ENCODE measurements at regions not wholly inside any gene's neighbourhood (a gene's known extent, or its start where the extent isn't known, plus 50 kb on each side); places are given as distances from the start of the nearest gene placed in this dataset.
"Not testable (repeated sequence)": the region's sequence is repeated elsewhere in the genome, so short reads cannot be mapped to it uniquely, and the experiment has no call there.

DNA sequence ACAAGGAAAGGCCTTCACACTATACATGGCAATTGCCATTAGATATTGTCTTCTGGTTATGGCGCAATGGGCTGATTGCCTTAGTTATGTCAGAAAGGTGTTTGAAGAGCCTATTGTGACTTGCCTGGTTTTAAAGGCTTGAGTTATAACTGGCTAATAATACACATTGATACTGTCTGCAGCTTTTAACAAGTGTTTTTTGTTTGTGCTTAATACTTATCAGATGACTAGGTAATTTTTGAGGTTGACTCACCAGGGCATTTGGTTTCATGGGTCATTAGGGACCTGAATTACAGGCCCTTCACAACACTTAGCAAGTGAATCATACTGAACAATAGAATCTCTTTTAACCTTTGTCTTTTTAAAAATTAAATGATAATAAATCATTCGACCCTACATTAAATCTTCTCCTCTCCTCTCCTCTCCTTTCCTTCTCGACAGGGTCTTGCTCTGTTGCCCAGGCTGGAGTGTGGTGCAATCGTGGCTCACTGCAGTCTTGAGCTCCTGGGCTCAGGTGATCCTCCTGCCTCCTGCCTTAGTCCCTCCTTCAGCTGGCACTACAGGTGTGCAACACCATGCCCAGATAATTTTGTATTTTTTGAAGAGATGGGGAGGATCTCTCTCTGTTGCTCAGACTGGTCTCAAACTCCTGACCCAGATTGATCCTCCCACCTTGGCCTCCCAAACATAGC, 196.3 kb downstream of the JCAD start:
- H3K27me3 ChIP-seq (ENCODE audit: control insufficient read depth, insufficient read depth, low read length) = no peaks in the 10 kb centered on the region
- no peaks in the 10 kb centered on the region for H3K9me3 ChIP-seq (ENCODE audit: control insufficient read depth, insufficient read depth, low read length)
- no peak for DNase-seq (ENCODE audit: low read depth, low spot score)
- ChIA-PET POLR2A (no interaction called here), CTCF (no interaction called here)
- no peak overlapping the region for H3K27ac ChIP-seq (ENCODE audit: low read depth, low read length)
- TF ChIP-seq, protein P1, sequence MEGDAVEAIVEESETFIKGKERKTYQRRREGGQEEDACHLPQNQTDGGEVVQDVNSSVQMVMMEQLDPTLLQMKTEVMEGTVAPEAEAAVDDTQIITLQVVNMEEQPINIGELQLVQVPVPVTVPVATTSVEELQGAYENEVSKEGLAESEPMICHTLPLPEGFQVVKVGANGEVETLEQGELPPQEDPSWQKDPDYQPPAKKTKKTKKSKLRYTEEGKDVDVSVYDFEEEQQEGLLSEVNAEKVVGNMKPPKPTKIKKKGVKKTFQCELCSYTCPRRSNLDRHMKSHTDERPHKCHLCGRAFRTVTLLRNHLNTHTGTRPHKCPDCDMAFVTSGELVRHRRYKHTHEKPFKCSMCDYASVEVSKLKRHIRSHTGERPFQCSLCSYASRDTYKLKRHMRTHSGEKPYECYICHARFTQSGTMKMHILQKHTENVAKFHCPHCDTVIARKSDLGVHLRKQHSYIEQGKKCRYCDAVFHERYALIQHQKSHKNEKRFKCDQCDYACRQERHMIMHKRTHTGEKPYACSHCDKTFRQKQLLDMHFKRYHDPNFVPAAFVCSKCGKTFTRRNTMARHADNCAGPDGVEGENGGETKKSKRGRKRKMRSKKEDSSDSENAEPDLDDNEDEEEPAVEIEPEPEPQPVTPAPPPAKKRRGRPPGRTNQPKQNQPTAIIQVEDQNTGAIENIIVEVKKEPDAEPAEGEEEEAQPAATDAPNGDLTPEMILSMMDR (IDR thresholded peaks at IDR 0.05; ENCODE audit: low read depth, low read length) = no peak
- H3K4me3 ChIP-seq (ENCODE audit: low read depth, low read length) = no peak overlapping the region

DNA sequence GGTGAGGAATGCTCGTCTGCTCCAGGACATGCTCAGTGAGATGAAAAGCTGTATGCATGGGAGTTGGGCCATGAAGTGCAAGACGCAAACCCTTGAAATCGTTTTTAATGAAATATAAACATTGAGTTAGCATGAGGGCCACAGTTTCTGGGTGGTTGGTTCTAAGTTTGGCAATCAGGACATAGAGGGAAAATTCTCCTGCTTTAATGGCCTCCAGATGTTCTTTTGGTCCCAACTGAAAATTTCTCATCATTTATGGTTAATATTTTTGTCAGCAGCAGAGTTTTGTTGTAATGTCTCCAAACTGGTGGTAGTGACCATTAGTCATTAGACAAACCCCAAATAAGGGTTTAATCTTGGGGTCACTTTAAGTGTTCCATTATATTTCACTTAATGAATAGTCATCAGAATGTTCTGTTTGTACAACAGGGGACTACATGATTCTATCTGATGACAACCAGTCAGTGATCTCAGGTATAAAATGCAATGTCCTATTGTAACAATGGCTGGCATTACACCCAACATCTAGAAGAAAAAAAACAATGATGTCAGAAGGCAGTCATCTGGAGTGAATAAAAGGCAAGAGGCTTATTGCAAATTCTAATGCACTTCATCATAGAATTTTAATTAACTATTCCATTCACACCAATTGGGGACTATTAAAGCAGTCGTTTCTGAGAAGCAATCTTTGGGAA, 197.4 kb downstream of the JCAD start:
- H3K27me3 ChIP-seq (ENCODE audit: control insufficient read depth, insufficient read depth, low read length) = no peaks in the 10 kb centered on the region
- H3K4me3 ChIP-seq (ENCODE audit: low read depth, low read length) = no peak overlapping the region
- CTCF ChIA-PET = no interaction called here
- TF ChIP-seq, protein P1 (IDR thresholded peaks at IDR 0.05; ENCODE audit: low read depth, low read length) = no peak
- no peak overlapping the region for H3K27ac ChIP-seq (ENCODE audit: low read depth, low read length)
- POLR2A ChIA-PET = no interaction called here
- no peak for DNase-seq (ENCODE audit: low read depth, low spot score)
- H3K9me3 ChIP-seq (ENCODE audit: control insufficient read depth, insufficient read depth, low read length) = no peaks in the 10 kb centered on the region

DNA sequence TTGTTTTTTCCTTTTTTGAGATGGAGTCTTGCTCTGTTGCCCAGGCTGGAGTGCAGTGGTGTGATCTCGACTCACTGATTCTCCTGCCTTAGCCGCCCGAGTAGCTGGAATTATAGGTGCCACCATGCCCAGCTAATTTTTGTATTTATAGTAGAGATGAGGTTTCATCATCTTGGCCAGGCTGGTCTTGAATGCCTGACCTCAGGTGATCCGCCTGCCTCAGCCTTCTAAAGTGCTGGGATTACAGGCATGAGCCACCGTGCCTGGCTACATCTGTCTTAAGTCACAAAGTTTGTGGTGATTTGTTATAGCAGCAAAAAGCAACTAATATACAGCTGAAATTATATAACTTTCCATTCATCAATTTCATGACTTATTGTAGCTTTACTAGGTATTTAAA, 198.2 kb downstream of the JCAD start:
- H3K27me3 ChIP-seq (ENCODE audit: control insufficient read depth, insufficient read depth, low read length); H3K27ac ChIP-seq (ENCODE audit: low read depth, low read length); H3K9me3 ChIP-seq (ENCODE audit: control insufficient read depth, insufficient read depth, low read length); H3K4me3 ChIP-seq (ENCODE audit: low read depth, low read length); POLR2A ChIA-PET; DNase-seq (ENCODE audit: low read depth, low spot score): not testable (repeated sequence)
- CTCF ChIA-PET = interaction anchor here (1.4 kb wide), 1 partner anchor 12 kb away, joined by 5 read pairs; no protein-coding TSS in a partner anchor

DNA sequence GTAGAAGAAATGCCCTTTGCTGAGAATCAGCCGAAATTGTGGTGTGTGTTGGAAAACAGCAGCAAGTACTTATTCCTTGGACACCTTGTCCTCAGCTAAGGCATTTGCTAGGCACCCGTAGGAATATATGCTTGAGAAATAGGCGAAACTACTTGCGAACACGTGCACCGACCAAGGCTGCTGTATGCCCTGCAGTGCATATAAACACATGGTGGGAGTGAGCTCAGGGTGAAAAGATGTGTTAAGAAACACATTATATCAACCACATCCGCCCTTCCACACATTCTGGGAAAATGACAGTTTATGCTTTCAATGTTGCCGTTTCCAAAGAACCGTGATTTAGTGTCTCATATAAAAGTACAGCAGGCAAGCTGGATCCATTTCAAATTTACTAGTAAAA, 199.2 kb downstream of the JCAD start:
- CTCF ChIA-PET = interaction anchor here (0.6 to 1.4 kb wide), 3 partner anchors 11 to 168 kb away, joined by 3 to 5 read pairs (median 3); no protein-coding TSS in a partner anchor
- POLR2A ChIA-PET = no interaction called here
- Histone ChIP-seq H3K9me3 (ENCODE audit: control insufficient read depth, insufficient read depth, low read length) (no peaks in the 10 kb centered on the region), H3K27me3 (ENCODE audit: control insufficient read depth, insufficient read depth, low read length) (no peaks in the 10 kb centered on the region), H3K4me3 (ENCODE audit: low read depth, low read length) (no peak overlapping the region), H3K27ac (ENCODE audit: low read depth, low read length) (no peak overlapping the region)
- TF ChIP-seq, protein P1 (IDR thresholded peaks at IDR 0.05; ENCODE audit: low read depth, low read length) = no peak
- no peak for DNase-seq (ENCODE audit: low read depth, low spot score)

DNA sequence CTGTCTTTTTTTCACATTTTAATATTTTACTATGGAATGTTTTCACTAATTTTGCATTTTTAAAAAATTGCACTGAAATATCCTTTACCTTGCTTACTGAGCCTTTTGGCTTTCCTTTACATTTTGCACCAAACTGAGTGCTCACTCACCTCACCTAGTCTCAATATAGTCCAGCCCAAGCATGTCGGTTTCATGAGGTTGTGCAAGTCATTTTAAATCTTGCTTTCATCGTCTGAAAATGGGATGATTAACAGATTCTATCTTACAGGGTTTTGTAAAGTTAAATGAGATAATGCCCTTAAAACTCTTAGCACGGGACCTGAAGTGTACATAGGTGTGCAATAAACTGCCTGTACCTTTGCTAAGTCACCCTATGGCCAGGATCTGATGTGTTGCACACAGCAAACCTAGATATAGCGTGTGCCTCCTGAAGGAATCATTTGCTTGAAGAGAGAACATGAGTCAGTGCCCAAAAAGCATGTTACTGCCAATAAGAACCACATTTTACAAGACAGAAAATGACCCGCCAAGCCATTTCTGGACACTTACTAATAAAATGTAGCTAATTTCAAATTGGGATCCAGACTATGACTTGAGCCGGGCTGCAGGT, 199.8 kb downstream of the JCAD start:
- POLR2A ChIA-PET = no interaction called here
- H3K27ac ChIP-seq (ENCODE audit: low read depth, low read length) = no peak overlapping the region
- CTCF ChIA-PET = interaction anchor here (0.6 to 1.4 kb wide), 3 partner anchors 10 to 168 kb away, joined by 3 to 5 read pairs (median 3); no protein-coding TSS in a partner anchor

More for the DNA sequence above, 199.8 kb downstream of the JCAD start:
- H3K27me3 ChIP-seq (ENCODE audit: control insufficient read depth, insufficient read depth, low read length) = no peaks in the 10 kb centered on the region
- H3K4me3 ChIP-seq (ENCODE audit: low read depth, low read length) = no peak overlapping the region
- TF ChIP-seq, protein P1 (IDR thresholded peaks at IDR 0.05; ENCODE audit: low read depth, low read length) = no peak
- H3K9me3 ChIP-seq (ENCODE audit: control insufficient read depth, insufficient read depth, low read length) = no peaks in the 10 kb centered on the region
- DNase-seq (ENCODE audit: low read depth, low spot score) = no peak
